KG1 (cell line): ENCODE measurements at regions not wholly inside any gene's neighbourhood (a gene's known extent, or its start where the extent isn't known, plus 50 kb on each side); places are given as distances from the start of the nearest gene placed in this dataset.

Experiments
- DNase-seq: peaks from one replicate; lab custom pipeline; 2025; lab: John Stamatoyannopoulos, UW

GRCh38 chr17:59451706-59452105, 113.7 kb upstream of the DHX40 start:
- no peak for DNase-seq

- DNase-seq = no peak
Observed at GRCh38 chr17:59454633-59455105, 110.7 kb upstream of the DHX40 start.

GRCh38 chr17:59456428-59456827, 109.0 kb upstream of the DHX40 start:
- no peak for DNase-seq

- DNase-seq = no peak
Observed at GRCh38 chr17:59456923-59457615, 108.3 kb upstream of the DHX40 start.

GRCh38 chr17:59462385-59462784, 103.0 kb upstream of the DHX40 start:
- DNase-seq = no peak

GRCh38 chr17:59464246-59464645, 101.2 kb upstream of the DHX40 start:
- no peak for DNase-seq

GRCh38 chr17:59465949-59466307, 99.5 kb upstream of the DHX40 start:
- DNase-seq = no peak

GRCh38 chr17:59466946-59467801, 98.2 kb upstream of the DHX40 start:
- DNase-seq = no peak

GRCh38 chr17:59469786-59470485, 95.5 kb upstream of the DHX40 start:
- DNase-seq = no peak

GRCh38 chr17:59470624-59471297, 94.6 kb upstream of the DHX40 start:
- no peak for DNase-seq

- no peak for DNase-seq
Observed at GRCh38 chr17:59476413-59476812, 89.0 kb upstream of the DHX40 start.

GRCh38 chr17:59479141-59479540, 86.3 kb upstream of the DHX40 start:
- DNase-seq = no peak

- DNase-seq = no peak
Observed at GRCh38 chr17:59483860-59484259, 81.5 kb upstream of the DHX40 start.

GRCh38 chr17:59485015-59485414, 80.4 kb upstream of the DHX40 start:
- no peak for DNase-seq

GRCh38 chr17:59485946-59486345, 79.5 kb upstream of the DHX40 start:
- DNase-seq = no peak

- no peak for DNase-seq
Observed at GRCh38 chr17:59487161-59487873, 78.1 kb upstream of the DHX40 start.

- DNase-seq = no peak
Observed at GRCh38 chr17:59488805-59489204, 76.6 kb upstream of the DHX40 start.

- DNase-seq = no peak
Observed at GRCh38 chr17:59490216-59490615, 75.2 kb upstream of the DHX40 start.

GRCh38 chr17:59491353-59492090, 73.9 kb upstream of the DHX40 start:
- no peak for DNase-seq

GRCh38 chr17:59492091-59492451, 73.3 kb upstream of the DHX40 start:
- no peak for DNase-seq

GRCh38 chr17:59493867-59494266, 71.5 kb upstream of the DHX40 start:
- no peak for DNase-seq
